HG03520 (cell line): ENCODE measurements at regions not wholly inside any gene's neighbourhood (a gene's known extent, or its start where the extent isn't known, plus 50 kb on each side); places are given as distances from the start of the nearest gene placed in this dataset.
"Not testable (repeated sequence)": the region's sequence is repeated elsewhere in the genome, so short reads cannot be mapped to it uniquely, and the experiment has no call there.

ENCODE experiments used
- ATAC-seq: cut with Tn5 transposase; IDR thresholded peaks from one replicate; pipeline ENCODE4 v1.9.1; 2021; ENCODE audit warnings: mild to moderate bottlenecking, moderate library complexity; ENCODE audit not compliant: unreplicated experiment

- ATAC-seq = not testable (repeated sequence)
Observed at GRCh38 chr9:65397763-65398719, 113.0 kb upstream of the FOXD4L5 start.

DNA sequence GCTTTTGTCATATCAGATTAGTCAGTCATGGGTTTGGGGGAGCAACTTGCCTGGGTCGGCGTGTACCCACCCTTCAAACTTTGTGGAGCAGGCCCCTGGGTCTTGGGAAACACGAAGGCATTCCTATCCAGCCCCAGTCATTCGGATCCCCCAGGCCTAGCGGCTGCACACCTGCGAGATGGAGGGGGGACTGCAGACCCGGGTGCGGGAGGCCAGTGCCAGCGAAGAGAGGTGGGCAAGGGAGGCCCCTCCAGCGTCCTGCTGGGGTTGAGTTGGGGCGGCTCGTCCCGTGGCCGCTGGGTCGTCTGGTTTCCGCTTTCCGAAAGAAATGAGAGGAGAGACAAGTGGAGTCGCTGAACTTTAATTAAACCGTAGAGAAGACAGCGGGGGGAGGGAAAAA lies 112.2 kb upstream of the FOXD4L5 start:
- not testable (repeated sequence) for ATAC-seq

GRCh38 chr9:65396601-65397000 lies 111.6 kb upstream of the FOXD4L5 start:
- not testable (repeated sequence) for ATAC-seq

DNA sequence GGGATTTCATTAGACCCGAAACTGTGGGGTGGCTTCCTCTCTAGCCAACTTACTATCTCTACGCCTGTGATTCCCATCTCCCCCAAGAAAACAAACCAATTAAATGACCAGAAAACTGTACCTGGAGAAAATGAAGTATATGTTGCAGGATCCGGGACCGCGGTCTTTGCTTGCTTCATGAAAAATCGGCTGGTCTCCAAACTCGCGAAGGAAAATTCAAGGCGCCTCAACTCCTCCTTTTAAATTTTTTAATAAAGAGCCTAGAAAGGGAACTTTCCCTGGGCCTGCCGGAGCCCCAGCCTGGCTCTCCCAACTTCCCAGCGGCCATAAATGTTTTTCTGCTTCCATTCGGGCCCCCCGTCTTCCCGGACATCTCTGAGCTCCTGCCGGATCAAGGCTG lies 110.8 kb upstream of the FOXD4L5 start:
- ATAC-seq = not testable (repeated sequence)

GRCh38 chr9:65395121-65395520 lies 110.1 kb upstream of the FOXD4L5 start:
- ATAC-seq = not testable (repeated sequence)

- not testable (repeated sequence) for ATAC-seq
Observed at GRCh38 chr9:65393111-65393810, 108.3 kb upstream of the FOXD4L5 start.

DNA sequence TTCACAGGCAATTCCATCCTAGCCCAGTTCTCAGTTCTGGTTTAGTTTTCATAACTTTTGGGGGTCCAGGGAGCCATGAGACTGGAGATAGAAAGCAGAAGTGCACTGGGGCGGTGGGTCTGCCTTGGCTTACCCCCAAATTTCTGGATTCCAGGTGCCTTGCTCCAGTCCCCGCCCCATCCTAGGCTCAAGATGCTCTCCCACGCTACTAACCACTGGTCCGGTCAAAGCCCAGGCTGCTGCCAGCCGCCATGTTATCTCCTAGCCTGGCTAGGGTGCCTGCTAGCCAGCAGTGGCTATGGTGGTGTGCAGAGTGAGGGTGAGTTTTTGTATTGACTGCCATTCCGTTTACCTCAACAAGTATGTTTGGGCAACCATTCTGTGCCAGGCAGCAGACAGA lies 107.6 kb upstream of the FOXD4L5 start:
- not testable (repeated sequence) for ATAC-seq

DNA sequence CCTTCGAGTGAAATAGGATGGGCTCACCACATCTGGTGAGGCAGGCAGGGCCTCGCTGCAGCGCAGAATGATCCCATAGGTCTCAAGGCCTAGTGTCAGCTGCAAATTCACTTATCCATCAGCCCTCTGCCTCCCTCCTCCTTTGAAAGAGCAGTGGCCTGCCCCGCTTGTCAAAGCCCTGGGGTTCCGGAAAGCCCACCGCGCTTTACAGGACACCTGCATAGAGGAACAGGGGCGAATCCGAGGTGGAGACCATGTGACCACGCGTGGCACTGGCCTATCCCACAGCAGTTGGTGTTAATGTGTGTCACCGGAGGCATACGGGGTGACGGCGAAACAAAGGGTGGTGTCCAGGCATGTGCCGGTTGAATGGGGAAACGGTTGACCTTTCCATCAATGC lies 104.7 kb upstream of the FOXD4L5 start:
- ATAC-seq = not testable (repeated sequence)

DNA sequence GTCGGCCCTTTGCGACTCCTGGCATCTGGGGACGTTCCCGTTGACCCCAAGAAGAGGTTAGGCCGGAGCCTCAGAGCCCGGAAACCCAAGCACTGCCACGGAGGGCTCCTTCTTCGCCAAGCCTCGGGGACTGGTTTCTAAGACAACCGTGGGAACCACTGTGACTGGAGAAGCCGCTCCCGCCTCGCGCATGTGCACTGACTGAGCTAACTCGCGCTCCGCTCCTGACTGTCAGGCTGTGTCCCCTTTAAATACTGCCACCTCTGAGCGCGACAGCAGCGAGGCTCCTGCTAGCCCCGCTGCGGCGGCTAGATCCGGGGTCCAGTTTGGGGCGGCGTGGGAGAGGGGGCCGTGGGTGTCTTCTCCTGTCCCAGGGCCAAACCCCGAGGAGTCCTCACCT lies 104.2 kb upstream of the FOXD4L5 start:
- not testable (repeated sequence) for ATAC-seq

GRCh38 chr9:65386699-65387098 lies 101.7 kb upstream of the FOXD4L5 start:
- peak; percentile 93 for ATAC-seq

DNA sequence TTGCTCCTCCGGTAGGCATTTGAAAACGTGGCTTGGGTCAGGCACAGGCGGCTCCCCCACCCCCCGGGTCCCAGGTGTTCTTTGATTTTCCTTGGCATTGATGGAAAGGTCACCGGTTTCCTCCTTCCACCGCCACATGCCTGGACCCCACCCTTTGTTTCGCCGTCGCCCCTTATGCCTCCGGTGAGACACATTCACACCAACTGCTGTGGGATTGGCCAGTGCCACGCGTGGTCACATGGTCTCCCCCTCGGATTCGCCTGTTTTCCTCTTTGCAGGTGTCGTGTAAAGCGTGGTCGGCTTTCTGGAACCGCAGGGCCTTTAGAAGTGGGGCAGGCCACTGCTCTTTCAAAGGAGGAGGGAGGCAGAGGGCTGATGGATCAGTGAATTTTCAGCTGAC lies 101.2 kb upstream of the FOXD4L5 start:
- ATAC-seq = not testable (repeated sequence)

GRCh38 chr9:65385655-65386024 lies 100.6 kb upstream of the FOXD4L5 start:
- ATAC-seq = not testable (repeated sequence)

- not testable (repeated sequence) for ATAC-seq
Observed at GRCh38 chr9:65384759-65385654, 100.0 kb upstream of the FOXD4L5 start.

GRCh38 chr9:65384066-65384465 lies 99.1 kb upstream of the FOXD4L5 start:
- ATAC-seq = not testable (repeated sequence)

DNA sequence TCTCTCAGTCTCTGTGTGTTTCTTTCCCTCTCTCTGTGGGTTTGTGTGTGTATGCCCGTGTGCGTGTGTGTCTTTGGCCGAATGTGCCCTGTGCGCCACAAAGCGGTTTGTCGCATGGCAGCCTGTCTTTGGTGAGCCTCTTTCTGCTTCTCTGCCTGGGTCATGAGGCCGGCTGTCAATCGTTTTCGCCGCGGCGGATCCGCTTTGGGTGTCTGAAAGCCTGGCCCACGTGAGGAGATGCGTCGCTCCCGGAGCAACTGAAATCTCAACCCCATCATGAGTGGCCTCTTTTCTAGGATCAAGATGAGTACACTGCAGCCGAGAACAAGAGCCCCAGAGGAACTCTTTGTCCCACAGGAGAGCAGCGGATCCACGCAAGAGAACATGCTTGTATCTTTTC lies 98.6 kb upstream of the FOXD4L5 start:
- ATAC-seq = not testable (repeated sequence)

- not testable (repeated sequence) for ATAC-seq
Observed at GRCh38 chr9:65382701-65383318, 97.8 kb upstream of the FOXD4L5 start.
